H1 (cell line): ENCODE measurements at regions not wholly inside any gene's neighbourhood (a gene's known extent, or its start where the extent isn't known, plus 50 kb on each side); places are given as distances from the start of the nearest gene placed in this dataset.

ENCODE experiments used
- CTCF ChIA-PET: fragments of 300-600 bp; sonication (Branson Sonifier 250); formaldehyde crosslinking; loops from one replicate; lab custom pipeline; 2021; ENCODE audit not compliant: partially characterized antibody; lab: Charles Lee
- POLR2A ChIA-PET: fragments of 300-600 bp; sonication (Branson Sonifier 250); formaldehyde crosslinking; loops from one replicate; lab custom pipeline; 2021; ENCODE audit warnings: inconsistent platforms; ENCODE audit not compliant: partially characterized antibody; lab: Charles Lee
- DNase-seq, 2 experiments: peaks; one replicate each; pipeline versions ENCODE4 v3.0.0 to v3.0.0-alpha.2; 2010 to 2022; ENCODE audit warnings: low spot score in 2 of 2, low read depth in 1 of 2, mixed read lengths in 1 of 2
- FAIRE-seq: peaks from 2 replicates; lab custom pipeline; 2011; peaks lifted over from hg19 to GRCh38; lab: Jason Lieb, UNC
- H2AFZ ChIP-seq: 2 replicates; pipeline ENCODE4 v1.8.1; 2012; ENCODE audit warnings: low read length, inconsistent platforms
- H2AK5ac ChIP-seq: 2 replicates; pipeline ENCODE4 v1.6.1; 2013; ENCODE audit warnings: low read depth, low read length
- H2BK120ac ChIP-seq: replicated peaks from 2 replicates; pipeline ENCODE3; 2013; ENCODE audit warnings: low read depth, low read length, inconsistent platforms
- H2BK12ac ChIP-seq: 2 replicates; pipeline ENCODE4 v1.6.1; 2013; ENCODE audit warnings: low read depth, low read length
- H2BK15ac ChIP-seq: 2 replicates; pipeline ENCODE4 v1.6.1; 2013; ENCODE audit warnings: low read length
- H2BK20ac ChIP-seq: 2 replicates; pipeline ENCODE4 v1.6.1; 2013; ENCODE audit warnings: low read length
- H2BK5ac ChIP-seq: 2 replicates; pipeline ENCODE4 v1.6.1; 2013; ENCODE audit warnings: low read depth, low read length
- H3K14ac ChIP-seq: 2 replicates; pipeline ENCODE4 v1.6.1; 2013; ENCODE audit warnings: inconsistent platforms; ENCODE audit not compliant: insufficient read length
- H3K18ac ChIP-seq: 2 replicates; pipeline ENCODE4 v1.6.1; 2013; ENCODE audit warnings: low read length; ENCODE audit errors: extremely low read depth
- H3K23ac ChIP-seq: 2 replicates; pipeline ENCODE4 v1.6.1; 2013; ENCODE audit warnings: inconsistent platforms; ENCODE audit not compliant: insufficient read length
- H3K23me2 ChIP-seq: 2 replicates; pipeline ENCODE4 v1.6.1; 2013; ENCODE audit warnings: low read depth, low read length
- H3K27ac ChIP-seq: 2 replicates; pipeline ENCODE4 v1.6.1; 2011; ENCODE audit warnings: low read depth, low read length, inconsistent platforms
- H3K27me3 ChIP-seq, 4 experiments: replicated peaks in 1 of 4; 1 replicate in 1 of 4; 2 replicates in 3 of 4; pipeline versions ENCODE4 v1.6.1 to v1.8.1; 2011 to 2013; ENCODE audit warnings: low read length in 3 of 4, mild to moderate bottlenecking in 3 of 4, inconsistent platforms in 2 of 4, mixed read lengths in 2 of 4, moderate library complexity in 1 of 4; ENCODE audit not compliant: control insufficient read depth in 3 of 4, insufficient read depth in 3 of 4; ENCODE audit errors: extremely low read depth in 1 of 4
- H3K36me3 ChIP-seq, 4 experiments: 2 replicates each; pipeline versions ENCODE4 v1.6.1 to v1.8.1; 2011 to 2013; ENCODE audit warnings: mild to moderate bottlenecking in 4 of 4, low read length in 3 of 4, moderate library complexity in 2 of 4, control low read depth in 1 of 4, inconsistent platforms in 1 of 4; ENCODE audit not compliant: insufficient read depth in 4 of 4, control insufficient read depth in 2 of 4
- H3K4ac ChIP-seq: replicated peaks from 2 replicates; pipeline ENCODE3; 2013; ENCODE audit warnings: low read length, low read depth, mixed read lengths, inconsistent platforms; ENCODE audit not compliant: insufficient read length
- H3K4me1 ChIP-seq, 4 experiments: replicated peaks in 1 of 4; 1 replicate in 1 of 4; 2 replicates in 3 of 4; pipeline versions ENCODE4 v1.6.1 to v1.8.1; 2011 to 2013; ENCODE audit warnings: low read length in 3 of 4, inconsistent platforms in 2 of 4, mixed read lengths in 1 of 4; ENCODE audit not compliant: insufficient read depth in 4 of 4, control insufficient read depth in 3 of 4
- H3K4me2 ChIP-seq, 2 experiments: 2 replicates each; pipeline versions ENCODE4 v1.6.1 to v1.8.1; 2011 to 2013; ENCODE audit warnings: low read depth in 2 of 2, low read length in 2 of 2, control low read depth in 1 of 2, inconsistent platforms in 1 of 2, mild to moderate bottlenecking in 1 of 2; ENCODE audit not compliant: insufficient read depth in 1 of 2
- H3K4me3 ChIP-seq, 4 experiments: fragments of 200-600, 300-600 bp in 1 of 4; sonication (generic), shearing (Covaris generic), sonication (Bioruptor Twin) in 1 of 4; 2 replicates each; pipeline versions ENCODE4 v1.5.1 to v1.8.1; 2011 to 2016; ENCODE audit warnings: low read length in 4 of 4, low read depth in 3 of 4, control low read depth in 2 of 4, inconsistent platforms in 2 of 4, mild to moderate bottlenecking in 2 of 4, mixed read lengths in 1 of 4, moderate library complexity in 1 of 4; ENCODE audit not compliant: insufficient read depth in 2 of 4; ENCODE audit errors: extremely low read depth in 1 of 4
- H3K56ac ChIP-seq: replicated peaks from 2 replicates; pipeline ENCODE3; 2013; ENCODE audit warnings: low read depth, mild to moderate bottlenecking, mixed read lengths, low read length, inconsistent platforms; ENCODE audit not compliant: insufficient read length
- H3K79me1 ChIP-seq: 2 replicates; pipeline ENCODE4 v1.6.1; 2013; ENCODE audit warnings: low read depth, low read length, control low read depth
- H3K79me2 ChIP-seq, 2 experiments: 2 replicates each; pipeline versions ENCODE4 v1.6.1 to v1.8.1; 2012 to 2013; ENCODE audit warnings: low read length in 2 of 2, mild to moderate bottlenecking in 2 of 2, inconsistent platforms in 1 of 2; ENCODE audit not compliant: insufficient read depth in 2 of 2, control insufficient read depth in 1 of 2
- H3K9ac ChIP-seq, 4 experiments: replicated peaks in 1 of 4; 1 replicate in 1 of 4; 2 replicates in 3 of 4; pipeline versions ENCODE4 v1.6.1 to v1.8.1; 2011 to 2013; ENCODE audit warnings: low read depth in 3 of 4, low read length in 3 of 4, control low read depth in 2 of 4, mild to moderate bottlenecking in 2 of 4, moderate library complexity in 2 of 4, inconsistent platforms in 1 of 4; ENCODE audit errors: extremely low read depth in 1 of 4
- H3K9me3 ChIP-seq, 2 experiments: 2 replicates each; pipeline versions ENCODE4 v1.6.1 to v1.8.1; 2012 to 2013; ENCODE audit warnings: mild to moderate bottlenecking in 2 of 2, moderate library complexity in 2 of 2, control low read depth in 1 of 2, inconsistent platforms in 1 of 2, low read depth in 1 of 2, low read length in 1 of 2, mixed read lengths in 1 of 2; ENCODE audit not compliant: insufficient read depth in 2 of 2
- H4K20me1 ChIP-seq, 2 experiments: replicated peaks in 1 of 2; 2 replicates each; pipeline versions ENCODE3 to v1.8.1; 2011 to 2013; ENCODE audit warnings: inconsistent platforms in 2 of 2, low read length in 2 of 2, mild to moderate bottlenecking in 1 of 2; ENCODE audit not compliant: insufficient read depth in 2 of 2, control insufficient read depth in 1 of 2
- H4K5ac ChIP-seq: 2 replicates; pipeline ENCODE4 v1.6.1; 2013; ENCODE audit warnings: low read length, low read depth, mixed read lengths, inconsistent platforms; ENCODE audit not compliant: insufficient read length
- H4K8ac ChIP-seq: 2 replicates; pipeline ENCODE4 v1.8.0; 2013; ENCODE audit warnings: mild to moderate bottlenecking, moderate library complexity, low read length, inconsistent platforms; ENCODE audit not compliant: insufficient read depth; ENCODE audit errors: extremely low read depth
- H4K91ac ChIP-seq: replicated peaks from 2 replicates; pipeline ENCODE3; 2013; ENCODE audit warnings: low read length, mixed read lengths, inconsistent platforms; ENCODE audit not compliant: insufficient read length
- CEBPB ChIP-seq: IDR thresholded peaks from 2 replicates; pipeline ENCODE4 v1.6.1; 2012; ENCODE audit warnings: low read depth, low read length
- GABPA ChIP-seq: IDR thresholded peaks from 2 replicates; pipeline ENCODE4 v1.6.1; 2011; ENCODE audit warnings: mild to moderate bottlenecking, low read length, moderate library complexity, borderline replicate concordance; ENCODE audit not compliant: insufficient read depth
- RXRA ChIP-seq: IDR thresholded peaks from 2 replicates; pipeline ENCODE4 v1.6.1; 2011; ENCODE audit warnings: low read depth, mild to moderate bottlenecking, low read length, moderate library complexity; ENCODE audit not compliant: insufficient read depth
- SP4 ChIP-seq: IDR thresholded peaks from 2 replicates; pipeline ENCODE4 v1.6.1; 2012; ENCODE audit warnings: low read length, inconsistent platforms
- TAF1 ChIP-seq: IDR thresholded peaks from 2 replicates; pipeline ENCODE4 v1.6.1; 2011; ENCODE audit warnings: mild to moderate bottlenecking, low read depth, low read length
- TCF12 ChIP-seq: IDR thresholded peaks from 2 replicates; pipeline ENCODE4 v1.6.1; 2011; ENCODE audit warnings: low read depth, mild to moderate bottlenecking, low read length
- TEAD4 ChIP-seq: IDR thresholded peaks from 2 replicates; pipeline ENCODE4 v1.6.1; 2012; ENCODE audit warnings: low read depth, low read length, inconsistent platforms, mixed read lengths
- whole genome bisulfite sequencing, 2 experiments: shearing (Covaris generic) in 1 of 2; methylation state at CpG; one replicate each; pipeline versions ENCODE4 v1.1.6 to v1.1.7; 2013 to 2015; ENCODE audit warnings: low lambda C conversion rate in 2 of 2, mixed read lengths in 2 of 2, inconsistent platforms in 1 of 2, low coverage in 1 of 2, missing lambda C conversion rate in 1 of 2; ENCODE audit not compliant: insufficient replicate concordance in 2 of 2, insufficient coverage in 1 of 2, insufficient read length in 1 of 2; ENCODE audit errors: extremely low coverage in 1 of 2, missing lambda C conversion rate in 1 of 2; 5-methylcytosine and 5-hydroxymethylcytosine counted together
- TF ChIP-seq, protein P1 (sequence below): IDR thresholded peaks from 2 replicates; pipeline ENCODE4 v1.6.1; 2012; ENCODE audit warnings: inconsistent platforms
- TF ChIP-seq, protein P2 (sequence below): IDR thresholded peaks from 2 replicates; pipeline ENCODE4 v1.6.1; 2011; ENCODE audit warnings: low read length, improper control_type of control experiment

DNA sequence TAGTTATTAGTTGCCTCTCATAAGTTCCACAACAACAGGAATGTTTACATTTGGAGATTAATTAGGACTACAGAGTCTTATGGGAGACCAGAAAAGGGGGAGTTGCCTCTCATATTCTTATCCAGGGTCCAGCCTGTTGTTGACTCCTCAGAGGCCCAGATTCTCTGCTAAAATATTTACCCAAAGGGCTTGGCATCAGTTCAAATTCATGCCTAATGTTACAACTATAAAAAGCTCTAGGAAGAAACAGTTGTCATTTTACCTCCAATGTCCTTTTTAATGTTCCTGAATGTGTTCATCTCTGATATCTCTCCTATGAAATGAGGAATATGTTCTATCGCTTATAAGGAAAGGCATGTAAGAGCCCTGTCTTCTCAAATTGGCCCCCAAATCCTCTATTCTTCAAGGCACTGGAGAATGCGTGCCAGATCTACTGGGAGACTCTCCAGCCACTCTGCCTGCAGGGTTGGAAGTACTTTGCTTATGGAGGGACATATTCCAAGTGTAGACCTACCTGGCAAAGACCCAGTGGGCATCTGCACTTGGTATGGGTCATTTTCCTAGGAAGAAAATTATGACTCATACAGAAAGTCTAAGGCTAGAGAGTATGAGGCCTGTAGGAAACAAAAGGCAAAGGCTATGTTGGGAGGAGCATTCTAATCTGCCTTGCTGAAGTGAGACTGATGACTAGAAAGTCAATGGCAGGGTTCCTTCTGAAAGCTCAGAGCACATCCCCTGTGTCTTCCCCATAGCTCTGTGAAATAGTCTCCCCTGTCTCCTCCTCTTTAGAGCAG, 192.6 kb downstream of the ESM1 start:
- CTCF ChIA-PET = no interaction called here
- 50% methylated on average over 2 of the region's 2 CpGs; no CpG with 5 or more reads in 1 of the 2 experiments for WGBS, 2 experiments
- H3K27ac ChIP-seq = no peak overlapping the region
- TF ChIP-seq GABPA (no peak), TEAD4 (no peak), TCF12 (no peak), CEBPB (no peak), SP4 (no peak), TAF1 (no peak), RXRA (no peak)
- TF ChIP-seq, protein P1, sequence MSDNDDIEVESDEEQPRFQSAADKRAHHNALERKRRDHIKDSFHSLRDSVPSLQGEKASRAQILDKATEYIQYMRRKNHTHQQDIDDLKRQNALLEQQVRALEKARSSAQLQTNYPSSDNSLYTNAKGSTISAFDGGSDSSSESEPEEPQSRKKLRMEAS = no peak
- TF ChIP-seq, protein P2, sequence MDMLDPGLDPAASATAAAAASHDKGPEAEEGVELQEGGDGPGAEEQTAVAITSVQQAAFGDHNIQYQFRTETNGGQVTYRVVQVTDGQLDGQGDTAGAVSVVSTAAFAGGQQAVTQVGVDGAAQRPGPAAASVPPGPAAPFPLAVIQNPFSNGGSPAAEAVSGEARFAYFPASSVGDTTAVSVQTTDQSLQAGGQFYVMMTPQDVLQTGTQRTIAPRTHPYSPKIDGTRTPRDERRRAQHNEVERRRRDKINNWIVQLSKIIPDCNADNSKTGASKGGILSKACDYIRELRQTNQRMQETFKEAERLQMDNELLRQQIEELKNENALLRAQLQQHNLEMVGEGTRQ = no peak
- H3K36me3 ChIP-seq = no peaks in the 10 kb centered on the region
- no peak overlapping the region for H2BK20ac ChIP-seq
- no peak overlapping the region for H4K8ac ChIP-seq
- H3K27me3 ChIP-seq = no peaks in the 10 kb centered on the region
- no peak overlapping the region for H3K9ac ChIP-seq
- no peak overlapping the region for H3K4me2 ChIP-seq
- no peaks in the 10 kb centered on the region for H3K79me1 ChIP-seq
- no peak overlapping the region for H4K91ac ChIP-seq
- H2BK5ac ChIP-seq = no peak overlapping the region
- no peak overlapping the region for H2BK15ac ChIP-seq
- H3K4ac ChIP-seq = no peak overlapping the region
- no peaks in the 10 kb centered on the region for H3K4me1 ChIP-seq
- no peak overlapping the region for H3K4me3 ChIP-seq
- no peak for FAIRE-seq
- no peak overlapping the region for H2AK5ac ChIP-seq
- no peak overlapping the region for H3K14ac ChIP-seq
- H4K20me1 ChIP-seq = no peaks in the 10 kb centered on the region
- POLR2A ChIA-PET = no interaction called here
- H3K23me2 ChIP-seq = no peaks in the 10 kb centered on the region
- no peak for DNase-seq
- H2BK12ac ChIP-seq = no peak overlapping the region
- no peak overlapping the region for H3K56ac ChIP-seq
- H3K23ac ChIP-seq = no peak overlapping the region
- H3K79me2 ChIP-seq = no peaks in the 10 kb centered on the region
- H2BK120ac ChIP-seq = no peak overlapping the region
- no peaks in the 10 kb centered on the region for H3K9me3 ChIP-seq
- no peak overlapping the region for H4K5ac ChIP-seq
- no peak overlapping the region for H2AFZ ChIP-seq
- H3K18ac ChIP-seq = no peak overlapping the region
